Hepatocyte (in vitro differentiated cells): ENCODE measurements at regions not wholly inside any gene's neighbourhood (a gene's known extent, or its start where the extent isn't known, plus 50 kb on each side); places are given as distances from the start of the nearest gene placed in this dataset.

Source experiments
- EZH2 ChIP-seq: fragments of 200-600 bp; sonication (generic); IDR thresholded peaks from 2 replicates; pipeline ENCODE4 v1.6.1; 2016; ENCODE audit warnings: antibody characterized with exemption, mild to moderate bottlenecking, borderline replicate concordance
- TF ChIP-seq, protein P1 (sequence below): fragments of 200-600 bp; sonication (generic); IDR thresholded peaks from 2 replicates; pipeline ENCODE4 v1.5.1; 2016; ENCODE audit warnings: antibody characterized with exemption, mild to moderate bottlenecking; ENCODE audit not compliant: poor library complexity

DNA sequence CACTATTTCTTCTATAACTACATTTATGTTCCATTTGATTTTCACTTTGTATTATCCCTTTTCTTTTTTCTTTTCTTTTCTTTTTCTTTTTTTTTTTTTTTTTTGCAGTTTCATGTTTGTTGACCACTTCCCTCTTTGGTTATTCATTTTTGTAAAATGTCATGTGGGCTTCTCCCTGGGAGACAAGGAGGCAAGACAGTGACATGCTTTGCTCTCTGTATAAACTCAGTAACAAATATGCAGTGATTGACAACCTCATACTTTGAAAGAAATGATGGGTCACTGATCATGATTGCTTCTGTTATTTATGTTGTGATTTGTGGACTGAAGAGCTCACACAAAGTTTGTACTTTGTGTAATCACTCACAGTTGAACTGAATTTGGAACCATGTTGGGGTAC, 90.2 kb upstream of the ABI1 start:
- no peak for TF ChIP-seq EZH2
- TF ChIP-seq, protein P1, sequence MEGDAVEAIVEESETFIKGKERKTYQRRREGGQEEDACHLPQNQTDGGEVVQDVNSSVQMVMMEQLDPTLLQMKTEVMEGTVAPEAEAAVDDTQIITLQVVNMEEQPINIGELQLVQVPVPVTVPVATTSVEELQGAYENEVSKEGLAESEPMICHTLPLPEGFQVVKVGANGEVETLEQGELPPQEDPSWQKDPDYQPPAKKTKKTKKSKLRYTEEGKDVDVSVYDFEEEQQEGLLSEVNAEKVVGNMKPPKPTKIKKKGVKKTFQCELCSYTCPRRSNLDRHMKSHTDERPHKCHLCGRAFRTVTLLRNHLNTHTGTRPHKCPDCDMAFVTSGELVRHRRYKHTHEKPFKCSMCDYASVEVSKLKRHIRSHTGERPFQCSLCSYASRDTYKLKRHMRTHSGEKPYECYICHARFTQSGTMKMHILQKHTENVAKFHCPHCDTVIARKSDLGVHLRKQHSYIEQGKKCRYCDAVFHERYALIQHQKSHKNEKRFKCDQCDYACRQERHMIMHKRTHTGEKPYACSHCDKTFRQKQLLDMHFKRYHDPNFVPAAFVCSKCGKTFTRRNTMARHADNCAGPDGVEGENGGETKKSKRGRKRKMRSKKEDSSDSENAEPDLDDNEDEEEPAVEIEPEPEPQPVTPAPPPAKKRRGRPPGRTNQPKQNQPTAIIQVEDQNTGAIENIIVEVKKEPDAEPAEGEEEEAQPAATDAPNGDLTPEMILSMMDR = no peak
